Caki2 (cell line): ENCODE measurements at regions not wholly inside any gene's neighbourhood (a gene's known extent, or its start where the extent isn't known, plus 50 kb on each side); places are given as distances from the start of the nearest gene placed in this dataset.
"Not testable (repeated sequence)": the region's sequence is repeated elsewhere in the genome, so short reads cannot be mapped to it uniquely, and the experiment has no call there.

ENCODE experiments used
- DNase-seq: peaks from one replicate; pipeline ENCODE4 v3.0.0-alpha.2; 2015; ENCODE audit warnings: low read depth
- in situ Hi-C: cut with HindIII; loops from 2 replicates; pipeline ENCODE4 v1.10.0; 2016; ENCODE audit warnings: low sequenced_read_pairs, low pct_unique_long_range_greater_than_20kb, mixed read lengths

DNA sequence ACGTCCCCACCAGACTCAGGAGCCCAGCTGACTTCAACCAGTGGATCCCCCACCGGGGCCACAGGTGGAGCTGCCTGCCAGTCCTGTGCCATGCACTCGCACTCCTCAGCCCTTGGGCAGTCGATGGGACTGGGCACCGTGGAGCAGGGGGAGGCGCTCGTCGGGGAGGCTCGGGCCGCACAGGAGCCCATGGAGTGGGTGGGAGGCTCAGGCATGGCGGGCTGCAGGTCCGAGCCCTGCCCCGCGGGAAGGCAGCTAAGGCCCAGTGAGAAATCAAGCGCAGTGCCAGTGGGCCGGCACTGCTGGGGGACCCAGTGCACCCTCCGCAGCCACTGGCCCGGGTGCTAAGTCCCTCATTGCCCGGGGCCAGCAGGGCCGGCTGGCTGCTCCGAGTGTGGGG is 52.3 kb upstream of the LRRC30 start:
- in situ Hi-C loops, DNase-seq: not testable (repeated sequence)

DNA sequence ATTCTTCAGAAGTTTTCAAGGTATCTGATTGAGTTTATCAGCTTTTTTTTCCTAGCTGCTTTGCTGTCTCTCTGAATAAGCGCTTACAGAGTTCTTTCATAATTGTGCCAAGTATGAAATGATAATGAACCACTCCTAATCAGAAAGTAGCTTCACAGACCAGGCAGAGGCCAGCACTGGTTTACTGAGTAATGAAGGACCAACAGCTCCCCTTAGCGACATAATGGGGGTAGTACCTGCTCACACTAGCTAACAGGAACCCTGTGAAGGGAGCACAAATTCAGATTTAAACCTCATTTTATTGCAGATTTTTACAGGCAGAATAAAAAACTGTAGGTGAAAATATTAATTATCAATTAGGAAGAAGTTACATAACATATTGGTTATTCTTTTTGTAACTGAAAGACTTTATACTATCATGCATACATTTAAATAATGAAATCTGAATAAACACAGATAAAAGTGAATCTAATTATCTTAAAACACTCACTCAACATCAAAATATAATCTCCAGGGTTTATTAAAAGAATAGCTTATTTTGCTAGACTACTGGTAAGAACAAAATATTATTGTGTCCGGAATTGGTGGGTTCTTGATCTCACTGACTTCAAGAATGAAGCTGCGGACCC is 53.7 kb upstream of the LRRC30 start:
- peak; percentile 48 for DNase-seq
- in situ Hi-C loops, result no loop called here

DNA sequence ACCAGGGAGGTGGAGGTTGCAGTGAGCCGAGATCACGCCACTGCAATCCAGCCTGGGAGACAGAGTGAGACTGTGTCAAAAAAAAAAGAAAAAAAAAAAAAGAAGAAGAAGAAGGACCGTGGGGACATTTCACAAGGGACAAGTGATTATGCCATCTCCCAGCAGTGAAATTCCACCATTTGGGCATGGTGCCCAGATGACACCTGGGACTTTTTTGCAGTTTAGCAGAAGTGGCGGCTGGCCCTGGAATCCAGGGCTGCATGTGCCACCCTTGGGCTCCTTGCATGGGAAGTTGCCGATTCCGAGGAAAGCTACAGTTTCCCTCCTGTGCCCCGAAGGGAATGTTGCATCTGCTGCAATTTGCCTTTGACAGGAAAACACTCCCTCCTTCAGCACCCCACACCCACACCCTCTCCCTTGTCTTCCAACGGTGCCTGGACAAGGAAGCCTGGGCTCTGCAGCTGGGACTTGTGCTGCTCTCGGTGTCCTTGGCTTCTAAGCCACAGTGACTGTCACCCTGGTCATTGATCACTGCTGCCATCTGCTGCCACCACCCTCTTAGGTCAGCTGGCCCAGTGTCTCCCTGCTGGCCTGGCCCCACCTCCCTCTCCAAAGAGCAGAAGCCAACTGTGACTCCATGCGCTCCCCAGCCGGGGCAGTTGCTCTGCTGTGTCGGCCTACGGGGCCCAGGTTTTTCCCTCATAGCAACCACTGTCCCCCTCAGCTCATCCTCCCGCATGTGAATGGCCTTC is 56.4 kb upstream of the LRRC30 start:
- DNase-seq, result peak; percentile 34
- in situ Hi-C loops, result no loop called here

DNA sequence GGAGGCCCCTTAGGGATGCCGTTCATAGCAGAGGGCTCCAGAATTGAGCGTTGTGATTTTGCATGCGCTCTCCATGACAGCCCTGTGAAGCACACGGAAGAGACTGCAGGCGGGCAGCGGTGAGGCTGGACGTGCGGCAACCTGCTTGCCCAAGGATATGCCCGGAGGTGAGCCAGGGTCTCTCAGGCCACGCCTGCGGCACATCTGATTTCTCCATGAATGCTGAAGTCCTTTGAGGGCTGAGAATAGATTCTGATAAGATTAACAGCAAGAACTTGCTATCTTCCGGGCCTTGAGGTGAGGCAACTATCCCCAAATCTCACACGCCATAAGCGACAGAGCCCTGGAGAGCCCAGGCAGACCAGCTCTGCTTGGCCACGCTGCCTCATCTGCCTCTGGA is 55.6 kb upstream of the LAMA1 start:
- in situ Hi-C loops, result no loop called here
- DNase-seq, result no peak

DNA sequence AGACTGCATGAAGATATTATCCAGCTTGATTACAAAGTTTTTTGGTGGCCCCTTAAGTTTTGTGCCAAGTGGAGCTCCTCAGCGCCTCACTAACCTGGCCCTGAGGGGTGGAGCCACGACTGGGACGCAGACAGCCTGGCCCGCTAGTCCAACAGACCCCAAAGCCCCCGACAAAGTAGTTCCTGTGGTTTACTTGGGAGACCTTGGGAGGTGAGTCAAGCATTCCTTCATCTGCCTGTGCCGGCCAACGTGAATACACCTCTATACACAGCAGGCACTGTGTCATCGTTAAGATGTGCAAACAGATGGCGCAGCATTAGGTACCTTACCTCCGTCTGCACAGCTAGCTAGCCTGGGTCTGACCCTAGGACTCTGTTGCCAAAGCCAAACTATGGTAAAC is 55.0 kb upstream of the LAMA1 start:
- in situ Hi-C loops, result no loop called here
- DNase-seq, result no peak

GRCh38 chr18:7170292-7170691 is 52.7 kb upstream of the LAMA1 start:
- in situ Hi-C loops, result no loop called here
- no peak for DNase-seq

- in situ Hi-C loops, result no loop called here
- DNase-seq, result no peak
These were observed 52.0 kb upstream of the LAMA1 start for GRCh38 chr18:7169601-7170000.

- no peak for DNase-seq
- in situ Hi-C loops, result no loop called here
These were observed 50.8 kb upstream of the LAMA1 start for GRCh38 chr18:7168408-7168807.
